ENCODE measurements at regions not wholly inside any gene's neighbourhood (a gene's known extent, or its start where the extent isn't known, plus 50 kb on each side); places are given as distances from the start of the nearest gene placed in this dataset.
"Not testable (repeated sequence)": the region's sequence is repeated elsewhere in the genome, so short reads cannot be mapped to it uniquely, and the experiment has no call there.

GRCh38 chr3:144549166-144549565 lies 577.5 kb downstream of the DIPK2A start:
- no peak for DNase-seq

GRCh38 chr3:144552346-144553057 lies 580.9 kb downstream of the DIPK2A start:
- DNase-seq = no peak

- no peak for DNase-seq
Observed at GRCh38 chr3:144553301-144553700, 581.7 kb downstream of the DIPK2A start.

- no peak for DNase-seq
Observed at GRCh38 chr3:144554889-144555288, 583.3 kb downstream of the DIPK2A start.

- no peak for DNase-seq
Observed at GRCh38 chr3:144556392-144556791, 584.8 kb downstream of the DIPK2A start.

GRCh38 chr3:144557515-144557914 lies 585.9 kb downstream of the DIPK2A start:
- no peak for DNase-seq

GRCh38 chr3:144564011-144564410 lies 592.4 kb downstream of the DIPK2A start:
- DNase-seq = no peak

- no peak for DNase-seq
Observed at GRCh38 chr3:144566320-144566719, 594.7 kb downstream of the DIPK2A start.

GRCh38 chr3:144569651-144570050 lies 598.0 kb downstream of the DIPK2A start:
- no peak for DNase-seq

GRCh38 chr3:144583871-144584270 lies 612.2 kb downstream of the DIPK2A start:
- no peak for DNase-seq

GRCh38 chr3:144585408-144585807 lies 613.8 kb downstream of the DIPK2A start:
- no peak for DNase-seq

GRCh38 chr3:144585953-144586352 lies 614.3 kb downstream of the DIPK2A start:
- no peak for DNase-seq

- DNase-seq = no peak
Observed at GRCh38 chr3:144586382-144586781, 614.8 kb downstream of the DIPK2A start.

GRCh38 chr3:144590854-144591253 lies 619.2 kb downstream of the DIPK2A start:
- no peak for DNase-seq

- DNase-seq = no peak
Observed at GRCh38 chr3:144593881-144594280, 622.3 kb downstream of the DIPK2A start.

- DNase-seq = not testable (repeated sequence)
Observed at GRCh38 chr3:144620236-144620635, 648.6 kb downstream of the DIPK2A start.

GRCh38 chr3:144622845-144623244 lies 651.2 kb downstream of the DIPK2A start:
- DNase-seq = no peak

- DNase-seq = no peak
Observed at GRCh38 chr3:144624656-144625055, 653.0 kb downstream of the DIPK2A start.

GRCh38 chr3:144626835-144627234 lies 655.2 kb downstream of the DIPK2A start:
- no peak for DNase-seq

GRCh38 chr3:144629381-144629780 lies 657.8 kb downstream of the DIPK2A start:
- DNase-seq = no peak

- DNase-seq = no peak
Observed at GRCh38 chr3:144636833-144637232, 665.2 kb downstream of the DIPK2A start.

- DNase-seq = no peak
Observed at GRCh38 chr3:144638009-144638408, 666.4 kb downstream of the DIPK2A start.

GRCh38 chr3:144643771-144644198 lies 672.2 kb downstream of the DIPK2A start:
- no peak for DNase-seq

- DNase-seq = no peak
Observed at GRCh38 chr3:144645300-144645699, 673.7 kb downstream of the DIPK2A start.

- DNase-seq = no peak
Observed at GRCh38 chr3:144650380-144650779, 678.8 kb downstream of the DIPK2A start.

All from activated effector memory CD4-positive, alpha-beta T cell treated with anti-CD3 and anti-CD28 coated beads, Interleukin-2, amount 50 U/mL, for 16 hours (primary cell).